Fibroblast of lung (primary cell): ENCODE measurements at regions not wholly inside any gene's neighbourhood (a gene's known extent, or its start where the extent isn't known, plus 50 kb on each side); places are given as distances from the start of the nearest gene placed in this dataset.

Experiments
- CTCF ChIP-seq, 2 donors: IDR thresholded peaks in 1 of 2; conservative IDR thresholded peaks in 1 of 2; 1 replicate in 1 of 2; 2 replicates in 1 of 2; pipeline ENCODE4 v1.5.1; 2011 to 2012; ENCODE audit warnings: low read length in 2 of 2, control low read depth in 1 of 2, inconsistent platforms in 1 of 2, low read depth in 1 of 2, mild to moderate bottlenecking in 1 of 2
- EZH2 ChIP-seq: IDR thresholded peaks from 2 replicates; pipeline ENCODE4 v1.5.1; 2012; ENCODE audit warnings: low read length, control low read depth, mild to moderate bottlenecking; ENCODE audit errors: missing control alignments

DNA sequence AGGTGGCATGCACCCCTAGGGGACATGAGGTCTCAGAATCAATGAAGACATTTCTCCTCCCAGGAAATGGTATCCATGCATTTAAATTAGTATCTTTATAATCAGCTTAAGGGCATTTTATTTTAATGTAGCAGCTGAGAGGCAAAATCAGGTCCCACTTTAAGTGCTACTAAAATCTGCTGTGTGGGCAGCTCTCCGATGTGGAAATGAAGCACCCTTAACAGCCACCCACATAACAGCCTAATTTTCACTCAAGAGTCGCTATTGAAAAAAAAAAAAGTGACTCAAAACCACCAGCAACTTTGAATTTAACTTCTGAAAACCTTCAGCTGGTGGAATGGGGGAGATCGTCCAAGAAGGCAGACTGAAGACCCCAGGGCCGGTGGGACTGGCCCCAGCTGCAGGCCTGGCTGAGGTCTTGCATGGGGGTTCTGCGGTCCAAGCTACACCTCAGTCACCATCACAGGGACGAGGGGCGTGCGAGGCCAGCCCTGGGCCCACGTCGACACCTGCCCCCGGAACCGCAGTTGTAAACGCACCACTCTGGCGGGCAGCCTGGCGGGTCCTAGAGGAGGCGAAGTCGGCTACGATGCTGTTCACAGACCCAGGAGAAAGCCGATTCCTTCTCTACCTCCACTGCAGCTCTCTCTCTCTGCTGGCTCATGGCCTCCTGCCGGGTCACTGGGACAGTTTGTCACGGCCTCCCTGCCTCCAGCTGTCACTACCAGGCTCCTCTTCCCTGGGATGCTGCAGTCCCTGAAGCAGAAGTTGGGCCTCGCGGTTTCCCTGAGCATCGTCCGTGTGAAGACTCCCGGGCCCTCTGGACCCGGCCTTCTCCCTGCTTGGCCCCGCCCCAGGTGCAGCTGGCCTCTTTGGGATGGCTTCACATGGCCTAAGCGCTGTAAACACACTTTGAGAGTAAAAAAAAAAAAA, 111.9 kb downstream of the KCNF1 start:
- TF ChIP-seq CTCF (conservative IDR thresholded peaks at IDR 0.05 in 1 of 2, IDR thresholded peaks at IDR 0.05 in 1 of 2; ENCODE audit: low read depth in 1 of 2, low read length in 2 of 2) (no peak), EZH2 (no peak)
